ENCODE measurements at regions not wholly inside any gene's neighbourhood (a gene's known extent, or its start where the extent isn't known, plus 50 kb on each side); places are given as distances from the start of the nearest gene placed in this dataset.

DNA sequence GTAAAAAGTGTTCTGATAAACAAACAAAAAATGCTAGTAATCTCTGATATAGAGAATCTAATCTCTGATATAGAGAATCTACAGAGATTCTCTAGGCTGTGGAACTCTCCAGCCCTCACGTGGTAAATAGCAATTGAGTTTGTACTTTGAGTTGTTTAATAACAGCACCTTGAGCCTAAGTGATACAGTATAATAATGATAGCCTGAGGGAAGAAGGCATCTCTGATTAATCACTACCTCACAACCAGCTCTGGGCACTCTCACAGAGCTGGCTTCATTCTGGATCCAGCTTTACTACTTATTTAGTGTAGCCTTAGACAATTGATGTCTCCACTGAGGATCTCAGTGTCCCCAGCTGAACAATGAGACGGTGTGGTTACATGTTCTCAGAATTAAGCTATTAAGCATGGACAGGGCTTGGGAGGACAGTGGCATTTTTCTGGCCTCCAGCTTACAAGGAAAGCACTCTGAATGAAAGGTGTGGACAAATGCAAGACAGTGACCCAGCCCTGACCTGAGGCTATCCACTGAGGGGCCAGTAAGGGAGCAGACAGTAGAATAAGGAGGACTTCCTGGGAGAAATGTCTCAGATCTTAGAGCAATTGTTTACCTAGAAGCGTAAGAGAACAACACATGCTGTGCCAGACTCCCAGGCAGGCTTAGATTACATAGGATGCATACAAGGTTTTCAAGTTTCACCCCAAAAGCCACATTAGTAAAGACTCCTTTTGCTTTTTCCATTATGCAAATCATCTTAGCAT lies 88.7 kb upstream of the DRD2 start:
- no peak overlapping the region for H3K4me3 ChIP-seq
- H3K4me1 ChIP-seq (replicated peaks in 1 of 2) = no peaks in the 10 kb centered on the region
- TF ChIP-seq POLR2A (IDR thresholded peaks at IDR 0.05) = no peak
- TF ChIP-seq, protein P1, sequence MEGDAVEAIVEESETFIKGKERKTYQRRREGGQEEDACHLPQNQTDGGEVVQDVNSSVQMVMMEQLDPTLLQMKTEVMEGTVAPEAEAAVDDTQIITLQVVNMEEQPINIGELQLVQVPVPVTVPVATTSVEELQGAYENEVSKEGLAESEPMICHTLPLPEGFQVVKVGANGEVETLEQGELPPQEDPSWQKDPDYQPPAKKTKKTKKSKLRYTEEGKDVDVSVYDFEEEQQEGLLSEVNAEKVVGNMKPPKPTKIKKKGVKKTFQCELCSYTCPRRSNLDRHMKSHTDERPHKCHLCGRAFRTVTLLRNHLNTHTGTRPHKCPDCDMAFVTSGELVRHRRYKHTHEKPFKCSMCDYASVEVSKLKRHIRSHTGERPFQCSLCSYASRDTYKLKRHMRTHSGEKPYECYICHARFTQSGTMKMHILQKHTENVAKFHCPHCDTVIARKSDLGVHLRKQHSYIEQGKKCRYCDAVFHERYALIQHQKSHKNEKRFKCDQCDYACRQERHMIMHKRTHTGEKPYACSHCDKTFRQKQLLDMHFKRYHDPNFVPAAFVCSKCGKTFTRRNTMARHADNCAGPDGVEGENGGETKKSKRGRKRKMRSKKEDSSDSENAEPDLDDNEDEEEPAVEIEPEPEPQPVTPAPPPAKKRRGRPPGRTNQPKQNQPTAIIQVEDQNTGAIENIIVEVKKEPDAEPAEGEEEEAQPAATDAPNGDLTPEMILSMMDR (IDR thresholded peaks at IDR 0.05) = no peak
- no peak overlapping the region for H3K27ac ChIP-seq
- no peaks in the 10 kb centered on the region for H3K27me3 ChIP-seq
- no peaks in the 10 kb centered on the region for H3K36me3 ChIP-seq (replicated peaks in 1 of 2)
- intact Hi-C loops (cut with DNase I) = no loop called here
- H3K9me3 ChIP-seq (replicated peaks in 1 of 3) = no peaks in the 10 kb centered on the region
- 70 to 78% (median 71%) methylated on average over 3 of the region's 3 CpGs for WGBS, 4 donors
- no peak for DNase-seq

DNA sequence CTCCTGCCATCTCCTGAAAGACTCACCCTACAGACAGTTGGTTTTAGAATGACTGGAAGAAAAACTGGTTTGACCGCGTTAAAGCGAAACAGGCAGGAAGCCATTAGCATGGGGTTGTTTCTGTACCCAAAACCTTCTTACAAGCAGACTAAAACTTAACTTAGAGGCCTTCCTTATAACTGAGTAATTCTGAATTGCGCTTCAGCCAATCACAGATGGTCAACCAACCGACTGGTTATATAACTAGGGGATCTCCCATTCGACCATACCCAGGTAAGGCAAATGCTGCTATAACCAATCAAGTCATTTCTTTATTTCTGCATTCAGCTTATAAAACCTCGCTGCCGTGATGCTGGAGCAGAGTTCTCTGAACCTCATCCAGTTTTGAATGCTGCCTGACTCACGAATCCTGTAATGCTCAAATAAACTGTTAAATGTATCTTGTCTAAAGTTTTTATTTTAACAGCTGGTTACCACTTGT lies 87.8 kb upstream of the DRD2 start:
- H3K4me3 ChIP-seq = no peak overlapping the region
- no peaks in the 10 kb centered on the region for H3K27me3 ChIP-seq
- 76 to 82% (median 81%) methylated on average over 9 of the region's 9 CpGs for WGBS, 4 donors
- H3K27ac ChIP-seq = no peak overlapping the region
- intact Hi-C loops (cut with DNase I) = no loop called here
- no peak for DNase-seq
- no peaks in the 10 kb centered on the region for H3K36me3 ChIP-seq (replicated peaks in 1 of 2)
- TF ChIP-seq, protein P1 (IDR thresholded peaks at IDR 0.05) = no peak
- TF ChIP-seq POLR2A (IDR thresholded peaks at IDR 0.05) = no peak
- H3K4me1 ChIP-seq (replicated peaks in 1 of 2) = no peaks in the 10 kb centered on the region
- H3K9me3 ChIP-seq (replicated peaks in 1 of 3) = no peaks in the 10 kb centered on the region

DNA sequence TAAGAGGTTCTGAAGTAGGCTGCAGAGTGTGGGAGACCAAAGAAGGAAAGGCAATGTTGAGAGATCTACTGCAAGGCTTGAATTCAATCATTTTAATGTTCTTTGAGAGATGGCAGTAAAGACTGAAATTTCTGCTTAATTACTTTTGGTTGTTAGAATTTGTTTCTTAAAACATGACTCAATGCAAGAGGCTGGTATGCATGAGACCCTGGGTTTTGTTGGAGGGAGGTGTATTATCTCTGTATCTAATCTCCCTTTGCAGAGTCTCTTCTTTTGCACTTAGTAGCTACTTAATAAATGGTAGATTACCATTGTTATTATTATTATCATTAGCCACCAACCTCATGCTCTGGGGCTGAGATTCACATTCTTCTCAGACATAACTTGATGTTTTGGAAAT lies 87.4 kb upstream of the DRD2 start:
- TF ChIP-seq POLR2A (IDR thresholded peaks at IDR 0.05) = no peak
- TF ChIP-seq, protein P1 (IDR thresholded peaks at IDR 0.05) = no peak
- Histone ChIP-seq H3K9me3 (replicated peaks in 1 of 3) (no peaks in the 10 kb centered on the region), H3K4me3 (no peak overlapping the region), H3K36me3 (replicated peaks in 1 of 2) (no peaks in the 10 kb centered on the region), H3K27ac (no peak overlapping the region), H3K4me1 (replicated peaks in 1 of 2) (no peaks in the 10 kb centered on the region), H3K27me3 (no peaks in the 10 kb centered on the region)
- DNase-seq = no peak
- intact Hi-C loops (cut with DNase I) = no loop called here

DNA sequence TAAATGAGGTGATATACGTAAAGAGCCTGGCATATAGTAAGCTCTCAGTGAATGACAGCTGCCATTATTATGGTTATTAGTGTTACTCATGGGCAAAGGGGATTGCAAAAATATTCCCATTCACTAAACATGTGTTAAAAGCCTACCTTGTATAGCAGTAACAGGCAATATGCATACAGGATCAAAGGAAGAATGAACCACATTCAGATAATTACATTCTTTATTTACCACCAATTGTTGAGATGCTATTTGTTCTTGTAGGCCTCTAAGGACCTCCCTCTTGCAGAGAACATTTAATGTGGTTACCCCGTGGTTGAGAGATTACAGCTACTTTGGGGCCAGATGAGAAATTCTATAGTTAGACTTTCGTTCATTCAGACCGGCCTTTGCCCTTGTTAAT lies 82.7 kb upstream of the DRD2 start:
- TF ChIP-seq POLR2A (IDR thresholded peaks at IDR 0.05) = no peak
- TF ChIP-seq, protein P1 (IDR thresholded peaks at IDR 0.05) = no peak
- intact Hi-C loops (cut with DNase I) = no loop called here
- 82 to 94% (median 93%) methylated on average over 4 of the region's 4 CpGs for WGBS, 4 donors

More for the DNA sequence above, 82.7 kb upstream of the DRD2 start:
- Histone ChIP-seq H3K27me3 (no peaks in the 10 kb centered on the region), H3K36me3 (replicated peaks in 1 of 2) (no peaks in the 10 kb centered on the region), H3K4me1 (replicated peaks in 1 of 2) (no peaks in the 10 kb centered on the region), H3K9me3 (replicated peaks in 1 of 3) (no peaks in the 10 kb centered on the region), H3K4me3 (no peak overlapping the region), H3K27ac (no peak overlapping the region)
- no peak for DNase-seq
